ENCODE measurements at regions not wholly inside any gene's neighbourhood (a gene's known extent, or its start where the extent isn't known, plus 50 kb on each side); places are given as distances from the start of the nearest gene placed in this dataset.

DNA sequence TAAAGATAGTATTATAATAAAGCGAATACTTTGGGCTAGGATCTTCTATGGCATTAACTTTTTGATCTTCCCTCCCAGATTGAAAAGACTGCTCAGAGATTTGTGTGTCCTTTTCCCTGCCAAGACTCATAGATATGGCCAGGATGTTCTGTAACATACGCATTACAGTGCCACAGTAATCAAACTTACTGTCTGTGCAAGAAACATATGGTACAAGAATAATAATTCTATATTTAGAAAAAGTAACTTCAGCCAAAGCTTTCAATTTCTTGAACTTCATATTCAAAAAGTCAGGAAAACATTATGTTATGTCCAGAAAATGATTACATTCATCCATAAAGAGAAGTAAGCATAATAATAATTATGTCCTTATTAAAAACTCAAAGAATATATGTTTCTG is 100.9 kb upstream of the GUCY1A1 start:
- TF ChIP-seq CTCF (conservative IDR thresholded peaks at IDR 0.05) (no peak), EZH2 (IDR thresholded peaks at IDR 0.05; ENCODE audit: low read depth) (no peak)
